Transverse colon (tissue), 4 donors: ENCODE measurements at regions not wholly inside any gene's neighbourhood (a gene's known extent, or its start where the extent isn't known, plus 50 kb on each side); places are given as distances from the start of the nearest gene placed in this dataset.
"Not testable (repeated sequence)": the region's sequence is repeated elsewhere in the genome, so short reads cannot be mapped to it uniquely, and the experiment has no call there.

ENCODE experiments used
- DNase-seq: peaks from one replicate; pipeline ENCODE4 v3.0.0-alpha.2; 2019
- H3K27ac ChIP-seq, 4 donors: fragments of 200-600 bp; sonication (generic); 2 replicates each; pipeline ENCODE4 v1.5.1; 2016 to 2018; ENCODE audit warnings: inconsistent platforms in 4 of 4
- H3K27me3 ChIP-seq: fragments of 200-600 bp; sonication (generic); 2 replicates; pipeline ENCODE4 v1.5.1; 2017; ENCODE audit warnings: inconsistent platforms
- H3K36me3 ChIP-seq, 4 donors: fragments of 200-600 bp; sonication (generic); 2 replicates each; pipeline ENCODE4 v1.5.1; 2017 to 2019; ENCODE audit warnings: inconsistent platforms in 4 of 4
- H3K4me1 ChIP-seq, 4 donors: fragments of 200-600 bp; sonication (generic); 2 replicates each; pipeline ENCODE4 v1.5.1; 2017 to 2020; ENCODE audit warnings: inconsistent platforms in 4 of 4
- H3K4me3 ChIP-seq, 4 donors: fragments of 200-600 bp; sonication (generic); 1 replicate in 1 of 4; 2 replicates in 3 of 4; pipeline versions ENCODE4 v1.5.1 to v1.6.1; 2017 to 2019; ENCODE audit warnings: inconsistent platforms in 4 of 4
- H3K9me3 ChIP-seq, 2 donors: fragments of 200-600 bp; sonication (generic); 2 replicates each; pipeline ENCODE4 v1.5.1; 2017 to 2019; ENCODE audit warnings: inconsistent platforms in 2 of 2
- CTCF ChIP-seq, 5 experiments: fragments of 200-600 bp in 3 of 5; fragments of 450-650 bp in 2 of 5; sonication (generic) in 3 of 5; IDR thresholded peaks; 1 replicate in 2 of 5; 2 replicates in 3 of 5; pipeline ENCODE4 v1.5.1; 2016 to 2017; ENCODE audit warnings: antibody characterized with exemption in 5 of 5, inconsistent platforms in 3 of 5, mild to moderate bottlenecking in 2 of 5, moderate library complexity in 1 of 5
- EP300 ChIP-seq: sonication (generic); formaldehyde crosslinking; IDR thresholded peaks from one replicate; pipeline ENCODE4 v1.6.1; 2017; ENCODE audit warnings: antibody characterized with exemption, low read depth
- POLR2A ChIP-seq: fragments of 450-650 bp; IDR thresholded peaks from one replicate; pipeline ENCODE4 v1.6.1; 2016; ENCODE audit warnings: antibody characterized with exemption, mild to moderate bottlenecking, moderate library complexity
- POLR2AphosphoS5 ChIP-seq, 3 donors: sonication (generic); formaldehyde crosslinking; IDR thresholded peaks; one replicate each; pipeline ENCODE4 v1.6.1; 2016; ENCODE audit warnings: antibody characterized with exemption in 3 of 3
- WGBS, 2 donors: methylation state at CpG; one replicate each; pipeline ENCODE4 v1.1.5; 2018; ENCODE audit warnings: low coverage in 1 of 2; 5-methylcytosine and 5-hydroxymethylcytosine counted together
- in situ Hi-C, 4 donors: fragments of 200-750 bp; cut with MboI; loops; one replicate each; pipeline versions ENCODE4 v1.15.0 to v1.15.1; 2017; ENCODE audit warnings: low sequenced_read_pairs in 3 of 4, low pct_ligation_motif_present in 1 of 4, low pct_unique_long_range_greater_than_20kb in 1 of 4
- intact Hi-C: fragments of 100-400 bp; cut with DNase I; formaldehyde crosslinking; loops from one replicate; pipeline ENCODE4 v1.15.1; 2023; ENCODE audit warnings: low total_unique reads

GRCh38 chr5:57715296-57715695 is 232.7 kb upstream of the ACTBL2 start:
- intact Hi-C loops = no loop called here
- TF ChIP-seq POLR2A = no peak
- TF ChIP-seq POLR2AphosphoS5 (IDR thresholded peaks at IDR 0.05) = no peak
- TF ChIP-seq CTCF (IDR thresholded peaks at IDR 0.05) = no peak
- TF ChIP-seq EP300 = no peak
- WGBS, 2 donors = 38 to 44% methylated on average over 2 of the region's 2 CpGs

GRCh38 chr5:57713535-57713934 is 230.9 kb upstream of the ACTBL2 start:
- H3K4me1 ChIP-seq, DNase-seq, intact Hi-C loops, H3K27me3 ChIP-seq, H3K27ac ChIP-seq, H3K36me3 ChIP-seq, H3K9me3 ChIP-seq, in situ Hi-C loops, H3K4me3 ChIP-seq: not testable (repeated sequence)
- 73 to 75% methylated on average over 2 to 3 of the region's 3 CpGs for WGBS, 2 donors

More at GRCh38 chr5:57715296-57715695, 232.7 kb upstream of the ACTBL2 start:
- Histone ChIP-seq H3K4me1 (no peaks in the 10 kb centered on the region), H3K9me3 (no peaks in the 10 kb centered on the region), H3K4me3 (no peak overlapping the region), H3K36me3 (no peaks in the 10 kb centered on the region), H3K27ac (no peak overlapping the region), H3K27me3 (no peaks in the 10 kb centered on the region)
- no peak for DNase-seq
- in situ Hi-C loops = no loop called here

GRCh38 chr5:57711946-57712345 is 229.3 kb upstream of the ACTBL2 start:
- TF ChIP-seq CTCF (IDR thresholded peaks at IDR 0.05) = no peak
- no peak for TF ChIP-seq POLR2A
- no peak for TF ChIP-seq EP300
- no peak for TF ChIP-seq POLR2AphosphoS5 (IDR thresholded peaks at IDR 0.05)
- in situ Hi-C loops = no loop called here
- intact Hi-C loops = no loop called here
- H3K4me1 ChIP-seq = no peaks in the 10 kb centered on the region
- no peaks in the 10 kb centered on the region for H3K27me3 ChIP-seq
- no peak overlapping the region for H3K27ac ChIP-seq
- H3K36me3 ChIP-seq = no peaks in the 10 kb centered on the region
- no peak for DNase-seq
- 58 to 92% methylated on average over 1 of the region's 1 CpG for whole genome bisulfite sequencing, 2 donors
- H3K9me3 ChIP-seq = no peaks in the 10 kb centered on the region
- no peak overlapping the region for H3K4me3 ChIP-seq

- intact Hi-C loops (no loop called here), in situ Hi-C loops (no loop called here)
- no peaks in the 10 kb centered on the region for H3K36me3 ChIP-seq
- TF ChIP-seq CTCF (IDR thresholded peaks at IDR 0.05) = no peak
- no peak for TF ChIP-seq POLR2A
- TF ChIP-seq EP300 = no peak
- TF ChIP-seq POLR2AphosphoS5 (IDR thresholded peaks at IDR 0.05) = no peak
- no peaks in the 10 kb centered on the region for H3K9me3 ChIP-seq
- 75 to 81% methylated on average over 2 of the region's 2 CpGs for WGBS, 2 donors
- H3K4me3 ChIP-seq = no peak overlapping the region
- no peak for DNase-seq
- H3K27ac ChIP-seq = no peak overlapping the region
- no peaks in the 10 kb centered on the region for H3K4me1 ChIP-seq
- no peaks in the 10 kb centered on the region for H3K27me3 ChIP-seq
Measured at GRCh38 chr5:57711471-57711870, 228.9 kb upstream of the ACTBL2 start.

GRCh38 chr5:57710126-57710525 is 227.5 kb upstream of the ACTBL2 start:
- intact Hi-C loops (no loop called here), in situ Hi-C loops (no loop called here)
- 59 to 78% methylated on average over 1 of the region's 1 CpG for WGBS, 2 donors
- DNase-seq = no peak
- Histone ChIP-seq H3K27ac (no peak overlapping the region), H3K9me3 (no peaks in the 10 kb centered on the region), H3K27me3 (no peaks in the 10 kb centered on the region), H3K4me3 (no peak overlapping the region), H3K4me1 (no peaks in the 10 kb centered on the region), H3K36me3 (no peaks in the 10 kb centered on the region)
- TF ChIP-seq POLR2AphosphoS5 (IDR thresholded peaks at IDR 0.05) (no peak), EP300 (no peak), CTCF (IDR thresholded peaks at IDR 0.05) (no peak), POLR2A (no peak)
